ENCODE measurements at regions not wholly inside any gene's neighbourhood (a gene's known extent, or its start where the extent isn't known, plus 50 kb on each side); places are given as distances from the start of the nearest gene placed in this dataset.
"Not testable (repeated sequence)": the region's sequence is repeated elsewhere in the genome, so short reads cannot be mapped to it uniquely, and the experiment has no call there.

GRCh38 chr18:39227769-39228168 lies 1662.2 kb upstream of the CELF4 start:
- TF ChIP-seq, protein P1, sequence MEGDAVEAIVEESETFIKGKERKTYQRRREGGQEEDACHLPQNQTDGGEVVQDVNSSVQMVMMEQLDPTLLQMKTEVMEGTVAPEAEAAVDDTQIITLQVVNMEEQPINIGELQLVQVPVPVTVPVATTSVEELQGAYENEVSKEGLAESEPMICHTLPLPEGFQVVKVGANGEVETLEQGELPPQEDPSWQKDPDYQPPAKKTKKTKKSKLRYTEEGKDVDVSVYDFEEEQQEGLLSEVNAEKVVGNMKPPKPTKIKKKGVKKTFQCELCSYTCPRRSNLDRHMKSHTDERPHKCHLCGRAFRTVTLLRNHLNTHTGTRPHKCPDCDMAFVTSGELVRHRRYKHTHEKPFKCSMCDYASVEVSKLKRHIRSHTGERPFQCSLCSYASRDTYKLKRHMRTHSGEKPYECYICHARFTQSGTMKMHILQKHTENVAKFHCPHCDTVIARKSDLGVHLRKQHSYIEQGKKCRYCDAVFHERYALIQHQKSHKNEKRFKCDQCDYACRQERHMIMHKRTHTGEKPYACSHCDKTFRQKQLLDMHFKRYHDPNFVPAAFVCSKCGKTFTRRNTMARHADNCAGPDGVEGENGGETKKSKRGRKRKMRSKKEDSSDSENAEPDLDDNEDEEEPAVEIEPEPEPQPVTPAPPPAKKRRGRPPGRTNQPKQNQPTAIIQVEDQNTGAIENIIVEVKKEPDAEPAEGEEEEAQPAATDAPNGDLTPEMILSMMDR (IDR thresholded peaks at IDR 0.05): not testable (repeated sequence)
- TF ChIP-seq POLR2A (IDR thresholded peaks at IDR 0.05): not testable (repeated sequence)

Measured in sigmoid colon (tissue), 3 donors.